Aorta (tissue), 5 donors: ENCODE measurements at regions not wholly inside any gene's neighbourhood (a gene's known extent, or its start where the extent isn't known, plus 50 kb on each side); places are given as distances from the start of the nearest gene placed in this dataset.
A peak's percentile ranks its signal among the peaks of the same experiment; 100 is the strongest.

Experiments used
- ATAC-seq: fragments of 200-7000 bp; cut with Tn5 transposase; one replicate; pipeline ENCODE4 v1.9.1; 2022; ENCODE audit warnings: moderate library complexity; ENCODE audit not compliant: low FRiP score
- DNase-seq, 2 donors: peaks; one replicate each; pipeline ENCODE4 v3.0.0-alpha.2; 2020
- H3K27ac ChIP-seq, 2 donors: one replicate each; pipeline ENCODE4 v1.5.1; 2013; ENCODE audit warnings: low read length in 2 of 2, mild to moderate bottlenecking in 2 of 2, moderate library complexity in 2 of 2, control low read depth in 1 of 2, inconsistent platforms in 1 of 2, low read depth in 1 of 2
- H3K27me3 ChIP-seq, 2 donors: one replicate each; pipeline ENCODE4 v1.6.1; 2013; ENCODE audit warnings: control low read depth in 1 of 2, low read length in 1 of 2, mild to moderate bottlenecking in 1 of 2, moderate library complexity in 1 of 2; ENCODE audit not compliant: insufficient read depth in 2 of 2, control insufficient read depth in 1 of 2
- H3K36me3 ChIP-seq, 2 donors: one replicate each; pipeline ENCODE4 v1.6.1; 2013; ENCODE audit warnings: control low read depth in 1 of 2, low read length in 1 of 2, mild to moderate bottlenecking in 1 of 2; ENCODE audit not compliant: insufficient read depth in 2 of 2, control insufficient read depth in 1 of 2
- H3K4me1 ChIP-seq, 2 donors: one replicate each; pipeline ENCODE4 v1.6.1; 2013; ENCODE audit warnings: low read length in 2 of 2, control low read depth in 1 of 2, mild to moderate bottlenecking in 1 of 2, moderate library complexity in 1 of 2; ENCODE audit not compliant: insufficient read depth in 2 of 2, control insufficient read depth in 1 of 2
- H3K4me3 ChIP-seq, 2 donors: one replicate each; pipeline ENCODE4 v1.5.1; 2013; ENCODE audit warnings: low read length in 2 of 2, control low read depth in 1 of 2, mild to moderate bottlenecking in 1 of 2
- H3K9me3 ChIP-seq: one replicate; pipeline ENCODE4 v1.6.1; 2013; ENCODE audit warnings: mild to moderate bottlenecking, low read length; ENCODE audit not compliant: control insufficient read depth
- WGBS, 2 donors: extraction: QIAGEN DNeasy Blood & Tissue Kit; methylation state at CpG; one replicate each; pipeline ENCODE4 v1.1.7; 2013; 5-methylcytosine and 5-hydroxymethylcytosine counted together
- intact Hi-C, 2 donors: fragments of 100-400 bp; cut with DNase I; formaldehyde crosslinking; loops; one replicate each; pipeline versions ENCODE4 v1.14.2 to v1.15.0; 2022
- donor health status: healthy with polysubstance abuse.
- donor health status: Bipolar disorder and iron deficiency.
- donor health status: DM: no; HTN: no; CAD: no.
- donor health status: DM: no; HTN: no; CAD: no.
- donor health status: DM: yes; HTN: yes; CAD: no.

- Histone ChIP-seq H3K4me3 (no peak overlapping the region), H3K36me3 (no peaks in the 10 kb centered on the region), H3K27me3 (no peaks in the 10 kb centered on the region), H3K4me1 (no peaks in the 10 kb centered on the region), H3K27ac (no peak overlapping the region), H3K9me3 (peaks cover 2% of the 10 kb centered on the region)
- no peak for ATAC-seq
- DNase-seq, result no peak
- 69 to 72% methylated on average over 1 of the region's 1 CpG for WGBS, 2 donors
- intact Hi-C loops, result no loop called here
These were observed 269.4 kb upstream of the FAT3 start for GRCh38 chr11:91955206-91955605.

GRCh38 chr11:91952056-91952455, 272.6 kb upstream of the FAT3 start:
- Histone ChIP-seq H3K9me3 (no peaks in the 10 kb centered on the region), H3K27me3 (no peaks in the 10 kb centered on the region), H3K4me3 (no peak overlapping the region), H3K27ac (no peak overlapping the region), H3K36me3 (no peaks in the 10 kb centered on the region), H3K4me1 (peaks cover 1 to 2% of the 10 kb centered on the region in 2 donors)
- DNase-seq, result no peak
- no peak for ATAC-seq
- intact Hi-C loops, result no loop called here
- whole genome bisulfite sequencing, 2 donors, result 95 to 96% methylated on average over 5 of the region's 5 CpGs

GRCh38 chr11:91947215-91947820, 277.3 kb upstream of the FAT3 start:
- Histone ChIP-seq H3K9me3 (no peaks in the 10 kb centered on the region), H3K27me3 (no peaks in the 10 kb centered on the region), H3K4me1 (peaks cover 1 to 2% of the 10 kb centered on the region in 2 donors), H3K27ac (no peak overlapping the region), H3K36me3 (no peaks in the 10 kb centered on the region), H3K4me3 (no peak overlapping the region)
- 0% methylated on average over 2 of the region's 2 CpGs for WGBS, 2 donors
- ATAC-seq (peak; percentile 86), DNase-seq (peak in 1 of 2 donors; percentile 44)
- intact Hi-C loops, result no loop called here

GRCh38 chr11:91946397-91946951, 278.1 kb upstream of the FAT3 start:
- no peaks in the 10 kb centered on the region for H3K9me3 ChIP-seq
- no peaks in the 10 kb centered on the region for H3K36me3 ChIP-seq
- no peak overlapping the region for H3K4me3 ChIP-seq
- no peak for ATAC-seq
- 4 to 9% methylated on average over 1 of the region's 1 CpG for WGBS, 2 donors
- intact Hi-C loops, result no loop called here
- no peak overlapping the region for H3K27ac ChIP-seq
- DNase-seq, result no peak
- no peaks in the 10 kb centered on the region for H3K27me3 ChIP-seq
- H3K4me1 ChIP-seq, result peaks cover 1 to 2% of the 10 kb centered on the region in 2 donors

- Histone ChIP-seq H3K9me3 (no peaks in the 10 kb centered on the region), H3K27ac (no peak overlapping the region), H3K4me1 (no peaks in the 10 kb centered on the region), H3K36me3 (no peaks in the 10 kb centered on the region), H3K27me3 (no peaks in the 10 kb centered on the region), H3K4me3 (no peak overlapping the region)
- ATAC-seq (no peak), DNase-seq (no peak)
- 90 to 95% methylated on average over 3 of the region's 3 CpGs for WGBS, 2 donors
- intact Hi-C loops, result no loop called here
These were observed 289.5 kb upstream of the FAT3 start for GRCh38 chr11:91935120-91935519.

GRCh38 chr11:91932151-91932821, 292.3 kb upstream of the FAT3 start:
- Histone ChIP-seq H3K27ac (no peak overlapping the region), H3K9me3 (no peaks in the 10 kb centered on the region), H3K4me3 (no peak overlapping the region), H3K36me3 (no peaks in the 10 kb centered on the region), H3K27me3 (no peaks in the 10 kb centered on the region), H3K4me1 (no peaks in the 10 kb centered on the region)
- ATAC-seq (no peak), DNase-seq (no peak)
- WGBS, 2 donors, result 65 to 68% methylated on average over 11 of the region's 11 CpGs
- intact Hi-C loops, result no loop called here

- DNase-seq (no peak), ATAC-seq (no peak)
- Histone ChIP-seq H3K9me3 (peaks cover 1% of the 10 kb centered on the region), H3K4me1 (peaks cover 2% of the 10 kb centered on the region in 2 donors), H3K4me3 (no peak overlapping the region), H3K36me3 (no peaks in the 10 kb centered on the region), H3K27ac (no peak overlapping the region), H3K27me3 (no peaks in the 10 kb centered on the region)
- 72 to 78% methylated on average over 2 of the region's 2 CpGs for WGBS, 2 donors
- intact Hi-C loops, result no loop called here
These were observed 297.2 kb upstream of the FAT3 start for GRCh38 chr11:91927448-91927847.

GRCh38 chr11:91926965-91927364, 297.7 kb upstream of the FAT3 start:
- no peak overlapping the region for H3K4me3 ChIP-seq
- no peaks in the 10 kb centered on the region for H3K27me3 ChIP-seq
- ATAC-seq (no peak), DNase-seq (peak; percentile 64 to 77)
- WGBS, 2 donors, result 7 to 8% methylated on average over 1 of the region's 1 CpG
- H3K36me3 ChIP-seq, result no peaks in the 10 kb centered on the region
- no peak overlapping the region for H3K27ac ChIP-seq
- H3K4me1 ChIP-seq, result peaks cover 2% of the 10 kb centered on the region in 2 donors
- H3K9me3 ChIP-seq, result peaks cover 1% of the 10 kb centered on the region
- intact Hi-C loops, result no loop called here

- H3K36me3 ChIP-seq, result no peaks in the 10 kb centered on the region
- no peak overlapping the region for H3K27ac ChIP-seq
- peaks cover 1% of the 10 kb centered on the region for H3K9me3 ChIP-seq
- ATAC-seq, result no peak
- H3K4me3 ChIP-seq, result no peak overlapping the region
- no peaks in the 10 kb centered on the region for H3K27me3 ChIP-seq
- intact Hi-C loops, result no loop called here
- peaks cover 2% of the 10 kb centered on the region in 2 donors for H3K4me1 ChIP-seq
- 77 to 80% methylated on average over 1 of the region's 1 CpG for WGBS, 2 donors
- no peak for DNase-seq
These were observed 301.8 kb upstream of the FAT3 start for GRCh38 chr11:91922846-91923245.
